IMR-90 (cell line): ENCODE measurements at regions not wholly inside any gene's neighbourhood (a gene's known extent, or its start where the extent isn't known, plus 50 kb on each side); places are given as distances from the start of the nearest gene placed in this dataset.

Experiments
- ATAC-seq: fragments of 200-7000 bp; cut with Tn5 transposase; 2 replicates; pipeline ENCODE4 v1.9.1; 2020; ENCODE audit warnings: low read depth, mild to moderate bottlenecking, moderate library complexity
- BruUV-seq: library from RNA; stranded (reverse); fragments of 400-500 nt; replicated peaks from 2 replicates; lab custom pipeline; 2021; lab: Mats Ljungman, UMichigan
- CTCF ChIA-PET: fragments of 300-600 bp; formaldehyde crosslinking; extraction: SDS; loops from one replicate; lab custom pipeline; 2021; ENCODE audit warnings: antibody characterized with exemption; lab: Yijun Ruan, JAX
- POLR2A ChIA-PET: fragments of 300-600 bp; sonication (Branson Sonifier 250); formaldehyde crosslinking; loops from one replicate; lab custom pipeline; 2022; ENCODE audit warnings: antibody characterized with exemption; ENCODE audit not compliant: unreplicated experiment; lab: Charles Lee
- DNase-seq: peaks from one replicate; pipeline ENCODE4 v3.0.0; 2013
- H2AFZ ChIP-seq: replicated peaks from 2 replicates; pipeline ENCODE3; 2013; ENCODE audit warnings: low read length, mild to moderate bottlenecking; ENCODE audit not compliant: poor library complexity
- H2AK5ac ChIP-seq: 2 replicates; pipeline ENCODE4 v1.6.1; 2013; ENCODE audit warnings: low read depth, low read length, inconsistent platforms
- H2AK9ac ChIP-seq: replicated peaks from 2 replicates; pipeline ENCODE3; 2013; ENCODE audit warnings: mild to moderate bottlenecking, low read depth, low read length, moderate library complexity; ENCODE audit not compliant: poor library complexity
- H2BK120ac ChIP-seq: 2 replicates; pipeline ENCODE4 v1.6.1; 2013; ENCODE audit warnings: low read depth, low read length, inconsistent platforms
- H2BK15ac ChIP-seq: 3 replicates; pipeline ENCODE4 v1.6.1; 2013; ENCODE audit warnings: low read depth, low read length, inconsistent platforms
- H2BK20ac ChIP-seq: 2 replicates; pipeline ENCODE4 v1.6.1; 2013; ENCODE audit warnings: low read depth, mild to moderate bottlenecking, inconsistent platforms, low read length, moderate library complexity
- H2BK5ac ChIP-seq: 2 replicates; pipeline ENCODE4 v1.6.1; 2013; ENCODE audit warnings: mild to moderate bottlenecking, low read depth, low read length, inconsistent platforms; ENCODE audit not compliant: poor library complexity, severe bottlenecking
- H3K14ac ChIP-seq: replicated peaks from 2 replicates; pipeline ENCODE4 v1.6.1; 2013; ENCODE audit warnings: low read depth, low read length, inconsistent platforms
- H3K18ac ChIP-seq: 2 replicates; pipeline ENCODE4 v1.6.1; 2013; ENCODE audit warnings: low read depth, low read length, control low read depth
- H3K23ac ChIP-seq: 2 replicates; pipeline ENCODE4 v1.6.1; 2013; ENCODE audit warnings: low read depth, low read length, inconsistent platforms
- H3K27ac ChIP-seq: 2 replicates; pipeline ENCODE4 v1.5.1; 2013; ENCODE audit warnings: mild to moderate bottlenecking, control low read depth, low read length; ENCODE audit not compliant: insufficient read depth
- H3K27me3 ChIP-seq: 2 replicates; pipeline ENCODE4 v1.6.1; 2013; ENCODE audit warnings: low read length; ENCODE audit not compliant: control insufficient read depth, insufficient read depth
- H3K36me3 ChIP-seq: 2 replicates; pipeline ENCODE4 v1.6.1; 2013; ENCODE audit warnings: low read length, mixed read lengths; ENCODE audit not compliant: control insufficient read depth, insufficient read depth
- H3K4ac ChIP-seq: 2 replicates; pipeline ENCODE4 v1.6.1; 2013; ENCODE audit warnings: low read depth, low read length, inconsistent platforms
- H3K4me1 ChIP-seq: 2 replicates; pipeline ENCODE4 v1.6.1; 2013; ENCODE audit warnings: low read length, mixed read lengths; ENCODE audit not compliant: control insufficient read depth, insufficient read depth
- H3K4me2 ChIP-seq: 2 replicates; pipeline ENCODE4 v1.6.1; 2013; ENCODE audit warnings: low read depth, mild to moderate bottlenecking, control low read depth, low read length, moderate library complexity
- H3K4me3 ChIP-seq: 2 replicates; pipeline ENCODE4 v1.5.1; 2013; ENCODE audit warnings: low read depth, mild to moderate bottlenecking, control low read depth, low read length, moderate library complexity; ENCODE audit not compliant: insufficient read depth
- H3K56ac ChIP-seq: 2 replicates; pipeline ENCODE4 v1.6.1; 2013; ENCODE audit warnings: low read length, inconsistent platforms; ENCODE audit not compliant: insufficient read depth; ENCODE audit errors: extremely low read depth
- H3K79me1 ChIP-seq, 2 experiments: 2 replicates each; pipeline ENCODE4 v1.6.1; 2013; ENCODE audit warnings: low read length in 2 of 2, inconsistent platforms in 1 of 2, low read depth in 1 of 2
- H3K9ac ChIP-seq: 2 replicates; pipeline ENCODE4 v1.6.1; 2013; ENCODE audit warnings: low read depth, low read length, control low read depth
- H3K9me1 ChIP-seq: 2 replicates; pipeline ENCODE4 v1.6.1; 2013; ENCODE audit warnings: low read length, inconsistent platforms; ENCODE audit not compliant: insufficient read depth
- H3K9me3 ChIP-seq: 2 replicates; pipeline ENCODE4 v1.6.1; 2013; ENCODE audit warnings: low read length; ENCODE audit not compliant: control insufficient read depth, insufficient read depth
- H4K20me1 ChIP-seq: 2 replicates; pipeline ENCODE4 v1.6.1; 2013; ENCODE audit warnings: low read length, inconsistent platforms; ENCODE audit not compliant: insufficient read depth
- H4K5ac ChIP-seq: 2 replicates; pipeline ENCODE4 v1.6.1; 2013; ENCODE audit warnings: mild to moderate bottlenecking, low read depth, low read length, control low read depth
- H4K8ac ChIP-seq, 2 experiments: 2 replicates each; pipeline ENCODE4 v1.6.1; 2013; ENCODE audit warnings: low read depth in 2 of 2, low read length in 2 of 2, control low read depth in 1 of 2, inconsistent platforms in 1 of 2
- H4K91ac ChIP-seq: 2 replicates; pipeline ENCODE4 v1.6.1; 2013; ENCODE audit warnings: low read depth, low read length, inconsistent platforms; ENCODE audit not compliant: insufficient read depth
- BHLHE40 ChIP-seq: fragments of 150-350 bp; IDR thresholded peaks from 2 replicates; pipeline ENCODE4 v1.6.1; 2016; ENCODE audit warnings: mild to moderate bottlenecking, low read depth, low read length
- CEBPB ChIP-seq: IDR thresholded peaks from 2 replicates; pipeline ENCODE4 v1.6.1; 2012; ENCODE audit warnings: low read depth, low read length, improper control_type of control experiment
- CHD1 ChIP-seq: IDR thresholded peaks from 2 replicates; pipeline ENCODE4 v1.6.1; 2012; ENCODE audit warnings: low read depth, low read length, improper control_type of control experiment
- FOS ChIP-seq: fragments of 150-350 bp; IDR thresholded peaks from 2 replicates; pipeline ENCODE4 v1.6.1; 2016; ENCODE audit warnings: low read depth, low read length
- MAFK ChIP-seq: IDR thresholded peaks from 2 replicates; pipeline ENCODE4 v1.6.1; 2012; ENCODE audit warnings: low read depth, low read length, improper control_type of control experiment
- MAZ ChIP-seq: IDR thresholded peaks from 2 replicates; pipeline ENCODE4 v1.6.1; 2012; ENCODE audit warnings: low read depth, mild to moderate bottlenecking, low read length, improper control_type of control experiment, moderate library complexity, borderline replicate concordance
- MXI1 ChIP-seq: IDR thresholded peaks from 2 replicates; pipeline ENCODE4 v1.6.1; 2012; ENCODE audit warnings: low read depth, mild to moderate bottlenecking, low read length, moderate library complexity, borderline replicate concordance
- NFE2L2 ChIP-seq: fragments of 150-350 bp; IDR thresholded peaks from 2 replicates; pipeline ENCODE4 v1.6.1; 2016; ENCODE audit warnings: low read depth, mild to moderate bottlenecking, low read length
- POLR2A ChIP-seq: IDR thresholded peaks from 2 replicates; pipeline ENCODE4 v1.6.1; 2012; ENCODE audit warnings: mild to moderate bottlenecking, low read depth, low read length
- RAD21 ChIP-seq: IDR thresholded peaks from 2 replicates; pipeline ENCODE4 v1.6.1; 2012; ENCODE audit warnings: low read length, improper control_type of control experiment
- RCOR1 ChIP-seq: IDR thresholded peaks from 2 replicates; pipeline ENCODE4 v1.6.1; 2012; ENCODE audit warnings: mild to moderate bottlenecking, low read length, improper control_type of control experiment; ENCODE audit not compliant: insufficient replicate concordance
- RFX5 ChIP-seq: IDR thresholded peaks from 2 replicates; pipeline ENCODE4 v1.8.0; 2012; ENCODE audit warnings: low read depth, mild to moderate bottlenecking, low read length, moderate library complexity
- SMC3 ChIP-seq: fragments of 150-350 bp; IDR thresholded peaks from 2 replicates; pipeline ENCODE4 v1.6.1; 2016; ENCODE audit warnings: low read depth, mild to moderate bottlenecking, antibody characterized with exemption, low read length, moderate library complexity
- WGBS, 2 experiments: methylation state at CpG; one replicate each; pipeline versions ENCODE4 v1.1.5 to v1.1.7; 2013; ENCODE audit warnings: missing lambda C conversion rate in 2 of 2; ENCODE audit not compliant: insufficient read length in 1 of 2; ENCODE audit errors: extremely low coverage in 2 of 2; 5-methylcytosine and 5-hydroxymethylcytosine counted together
- dilution Hi-C: fragments of 300-500 bp; cut with HindIII; formaldehyde crosslinking; loops from one replicate; pipeline ENCODE4 v1.14.3; 2018; ENCODE audit warnings: low sequenced_read_pairs; ENCODE audit not compliant: unreplicated experiment
- in situ Hi-C: fragments of 300-500 bp; cut with MboI; formaldehyde crosslinking; loops from 3 replicates; pipeline ENCODE4 v1.14.3; 2019; ENCODE audit warnings: low sequenced_read_pairs, inconsistent platforms, mixed read lengths
- intact Hi-C: fragments of 100-400 bp; cut with micrococcal nuclease; formaldehyde crosslinking; loops from 2 replicates; pipeline ENCODE4 v1.10.0; 2022
- TF ChIP-seq, protein P1 (sequence below): fragments of 150-350 bp; IDR thresholded peaks from 2 replicates; pipeline ENCODE4 v1.6.1; 2016; ENCODE audit warnings: low read depth, mild to moderate bottlenecking, low read length, moderate library complexity, borderline replicate concordance
- TF ChIP-seq, protein P2 (sequence below): conservative IDR thresholded peaks from 2 replicates; pipeline ENCODE4 v1.5.1; 2012; ENCODE audit warnings: mild to moderate bottlenecking, low read depth, low read length, improper control_type of control experiment
- TF ChIP-seq, protein P3 (sequence below): fragments of 150-350 bp; IDR thresholded peaks from 2 replicates; pipeline ENCODE4 v1.6.1; 2017; ENCODE audit warnings: mild to moderate bottlenecking, antibody characterized with exemption, low read length, low read depth

DNA sequence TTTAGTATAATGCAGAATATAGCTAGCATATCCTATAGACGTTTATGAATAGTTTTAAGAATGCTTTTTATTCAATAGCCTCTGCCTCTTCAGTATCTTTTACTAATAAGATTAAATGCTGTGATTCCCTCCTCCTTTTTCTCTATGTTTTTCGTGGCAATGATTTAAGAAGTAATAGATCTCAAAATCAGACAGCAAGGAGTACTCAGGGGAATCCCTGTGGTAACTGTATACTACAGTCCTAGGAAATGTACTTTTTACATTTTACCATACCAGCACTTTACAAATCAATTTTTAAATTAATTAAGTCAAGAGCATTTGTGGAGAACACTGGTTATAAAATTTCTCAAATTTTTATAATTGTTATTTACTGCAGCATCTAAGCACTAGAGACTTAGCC lies 240.6 kb upstream of the CAND1 start:
- H2BK120ac ChIP-seq = no peak overlapping the region
- ChIA-PET CTCF (no interaction called here), POLR2A (no interaction called here)
- H2AK9ac ChIP-seq = no peak overlapping the region
- ATAC-seq (no peak), DNase-seq (no peak)
- no peaks in the 10 kb centered on the region for H3K9me1 ChIP-seq
- H3K4me2 ChIP-seq = no peak overlapping the region
- H4K91ac ChIP-seq = no peak overlapping the region
- H3K27ac ChIP-seq = no peak overlapping the region
- no peak overlapping the region for H2AFZ ChIP-seq
- TF ChIP-seq MXI1 = no peak
- TF ChIP-seq, protein P1, sequence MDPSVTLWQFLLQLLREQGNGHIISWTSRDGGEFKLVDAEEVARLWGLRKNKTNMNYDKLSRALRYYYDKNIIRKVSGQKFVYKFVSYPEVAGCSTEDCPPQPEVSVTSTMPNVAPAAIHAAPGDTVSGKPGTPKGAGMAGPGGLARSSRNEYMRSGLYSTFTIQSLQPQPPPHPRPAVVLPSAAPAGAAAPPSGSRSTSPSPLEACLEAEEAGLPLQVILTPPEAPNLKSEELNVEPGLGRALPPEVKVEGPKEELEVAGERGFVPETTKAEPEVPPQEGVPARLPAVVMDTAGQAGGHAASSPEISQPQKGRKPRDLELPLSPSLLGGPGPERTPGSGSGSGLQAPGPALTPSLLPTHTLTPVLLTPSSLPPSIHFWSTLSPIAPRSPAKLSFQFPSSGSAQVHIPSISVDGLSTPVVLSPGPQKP = no peak
- TF ChIP-seq CHD1 = no peak
- TF ChIP-seq, protein P2, sequence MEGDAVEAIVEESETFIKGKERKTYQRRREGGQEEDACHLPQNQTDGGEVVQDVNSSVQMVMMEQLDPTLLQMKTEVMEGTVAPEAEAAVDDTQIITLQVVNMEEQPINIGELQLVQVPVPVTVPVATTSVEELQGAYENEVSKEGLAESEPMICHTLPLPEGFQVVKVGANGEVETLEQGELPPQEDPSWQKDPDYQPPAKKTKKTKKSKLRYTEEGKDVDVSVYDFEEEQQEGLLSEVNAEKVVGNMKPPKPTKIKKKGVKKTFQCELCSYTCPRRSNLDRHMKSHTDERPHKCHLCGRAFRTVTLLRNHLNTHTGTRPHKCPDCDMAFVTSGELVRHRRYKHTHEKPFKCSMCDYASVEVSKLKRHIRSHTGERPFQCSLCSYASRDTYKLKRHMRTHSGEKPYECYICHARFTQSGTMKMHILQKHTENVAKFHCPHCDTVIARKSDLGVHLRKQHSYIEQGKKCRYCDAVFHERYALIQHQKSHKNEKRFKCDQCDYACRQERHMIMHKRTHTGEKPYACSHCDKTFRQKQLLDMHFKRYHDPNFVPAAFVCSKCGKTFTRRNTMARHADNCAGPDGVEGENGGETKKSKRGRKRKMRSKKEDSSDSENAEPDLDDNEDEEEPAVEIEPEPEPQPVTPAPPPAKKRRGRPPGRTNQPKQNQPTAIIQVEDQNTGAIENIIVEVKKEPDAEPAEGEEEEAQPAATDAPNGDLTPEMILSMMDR = no peak
- TF ChIP-seq FOS = no peak
- TF ChIP-seq RAD21 = no peak
- no peak for TF ChIP-seq MAFK
- TF ChIP-seq SMC3 = no peak
- TF ChIP-seq, protein P3, sequence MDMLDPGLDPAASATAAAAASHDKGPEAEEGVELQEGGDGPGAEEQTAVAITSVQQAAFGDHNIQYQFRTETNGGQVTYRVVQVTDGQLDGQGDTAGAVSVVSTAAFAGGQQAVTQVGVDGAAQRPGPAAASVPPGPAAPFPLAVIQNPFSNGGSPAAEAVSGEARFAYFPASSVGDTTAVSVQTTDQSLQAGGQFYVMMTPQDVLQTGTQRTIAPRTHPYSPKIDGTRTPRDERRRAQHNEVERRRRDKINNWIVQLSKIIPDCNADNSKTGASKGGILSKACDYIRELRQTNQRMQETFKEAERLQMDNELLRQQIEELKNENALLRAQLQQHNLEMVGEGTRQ = no peak
- TF ChIP-seq NFE2L2 = no peak
- TF ChIP-seq CEBPB = no peak
- TF ChIP-seq BHLHE40 = no peak
- TF ChIP-seq POLR2A = no peak
- no peak for TF ChIP-seq RFX5
- no peak for TF ChIP-seq RCOR1
- TF ChIP-seq MAZ = no peak
- no peaks in the 10 kb centered on the region for H3K4me1 ChIP-seq
- H4K8ac ChIP-seq = no peak overlapping the region
- no peaks in the 10 kb centered on the region for H3K27me3 ChIP-seq
- no peak overlapping the region for H2BK20ac ChIP-seq
- no peak overlapping the region for H3K14ac ChIP-seq
- H3K23ac ChIP-seq = no peak overlapping the region
- H3K79me1 ChIP-seq = no peaks in the 10 kb centered on the region
- H4K5ac ChIP-seq = no peak overlapping the region
- H3K36me3 ChIP-seq = no peaks in the 10 kb centered on the region
- no peak overlapping the region for H3K18ac ChIP-seq
- H3K4me3 ChIP-seq = no peak overlapping the region
- H3K56ac ChIP-seq = no peak overlapping the region
- no peak overlapping the region for H2BK15ac ChIP-seq
- in situ Hi-C loops (no loop called here), intact Hi-C loops (no loop called here), dilution Hi-C loops (no loop called here)
- no peak overlapping the region for H2BK5ac ChIP-seq
- no TSS peak for BruUV-seq
- WGBS, 2 experiments = no CpG with 5 or more reads among the region's 2 CpGs
- H4K20me1 ChIP-seq = no peaks in the 10 kb centered on the region
- no peaks in the 10 kb centered on the region for H3K9me3 ChIP-seq
- no peak overlapping the region for H3K4ac ChIP-seq
- H2AK5ac ChIP-seq = no peak overlapping the region
- no peak overlapping the region for H3K9ac ChIP-seq
